ENCODE measurements at regions not wholly inside any gene's neighbourhood (a gene's known extent, or its start where the extent isn't known, plus 50 kb on each side); places are given as distances from the start of the nearest gene placed in this dataset.

- Histone ChIP-seq H3K27me3 (ENCODE audit: insufficient read depth, poor library complexity, severe bottlenecking) (no peaks in the 10 kb centered on the region), H3K36me3 (ENCODE audit: low read depth) (no peaks in the 10 kb centered on the region), H3K4me1 (ENCODE audit: insufficient read depth, poor library complexity, severe bottlenecking) (no peaks in the 10 kb centered on the region), H3K27ac (ENCODE audit: poor library complexity, severe bottlenecking) (no peak overlapping the region), H3K4me3 (ENCODE audit: severe bottlenecking) (no peak overlapping the region), H3K9me3 (ENCODE audit: severe bottlenecking) (no peaks in the 10 kb centered on the region)
- ATAC-seq (ENCODE audit: low read depth) (no peak), DNase-seq (ENCODE audit: low spot score) (no peak)
- TF ChIP-seq CTCF (IDR thresholded peaks at IDR 0.05; ENCODE audit: poor library complexity, severe bottlenecking): no peak
Observed at GRCh38 chr11:42034826-42035225, 575.4 kb upstream of the LRRC4C start.

GRCh38 chr11:42036201-42036600 is 576.7 kb upstream of the LRRC4C start:
- H3K4me3 ChIP-seq (ENCODE audit: severe bottlenecking): no peak overlapping the region

GRCh38 chr11:42043312-42043711 is 583.9 kb upstream of the LRRC4C start:
- TF ChIP-seq CTCF (IDR thresholded peaks at IDR 0.05; ENCODE audit: poor library complexity, severe bottlenecking): no peak
- Histone ChIP-seq H3K36me3 (ENCODE audit: low read depth) (no peaks in the 10 kb centered on the region), H3K4me3 (ENCODE audit: severe bottlenecking) (no peak overlapping the region), H3K4me1 (ENCODE audit: insufficient read depth, poor library complexity, severe bottlenecking) (no peaks in the 10 kb centered on the region), H3K9me3 (ENCODE audit: severe bottlenecking) (no peaks in the 10 kb centered on the region), H3K27ac (ENCODE audit: poor library complexity, severe bottlenecking) (no peak overlapping the region), H3K27me3 (ENCODE audit: insufficient read depth, poor library complexity, severe bottlenecking) (no peaks in the 10 kb centered on the region)
- DNase-seq (ENCODE audit: low spot score) (no peak), ATAC-seq (ENCODE audit: low read depth) (no peak)

More at GRCh38 chr11:42036201-42036600, 576.7 kb upstream of the LRRC4C start:
- Histone ChIP-seq H3K27me3 (ENCODE audit: insufficient read depth, poor library complexity, severe bottlenecking) (no peaks in the 10 kb centered on the region), H3K36me3 (ENCODE audit: low read depth) (no peaks in the 10 kb centered on the region), H3K4me1 (ENCODE audit: insufficient read depth, poor library complexity, severe bottlenecking) (no peaks in the 10 kb centered on the region), H3K27ac (ENCODE audit: poor library complexity, severe bottlenecking) (no peak overlapping the region), H3K9me3 (ENCODE audit: severe bottlenecking) (no peaks in the 10 kb centered on the region)
- no peak for TF ChIP-seq CTCF (IDR thresholded peaks at IDR 0.05; ENCODE audit: poor library complexity, severe bottlenecking)
- ATAC-seq (ENCODE audit: low read depth) (no peak), DNase-seq (ENCODE audit: low spot score) (no peak)

GRCh38 chr11:42047637-42048555 is 588.4 kb upstream of the LRRC4C start:
- no peaks in the 10 kb centered on the region for H3K36me3 ChIP-seq (ENCODE audit: low read depth)
- no peak overlapping the region for H3K4me3 ChIP-seq (ENCODE audit: severe bottlenecking)
- no peaks in the 10 kb centered on the region for H3K9me3 ChIP-seq (ENCODE audit: severe bottlenecking)
- H3K4me1 ChIP-seq (ENCODE audit: insufficient read depth, poor library complexity, severe bottlenecking): no peaks in the 10 kb centered on the region
- TF ChIP-seq CTCF (IDR thresholded peaks at IDR 0.05; ENCODE audit: poor library complexity, severe bottlenecking): no peak
- DNase-seq (ENCODE audit: low spot score): no peak
- no peaks in the 10 kb centered on the region for H3K27me3 ChIP-seq (ENCODE audit: insufficient read depth, poor library complexity, severe bottlenecking)
- ATAC-seq (ENCODE audit: low read depth): no peak
- no peak overlapping the region for H3K27ac ChIP-seq (ENCODE audit: poor library complexity, severe bottlenecking)

- TF ChIP-seq CTCF (IDR thresholded peaks at IDR 0.05; ENCODE audit: poor library complexity, severe bottlenecking): no peak
- no peak overlapping the region for H3K27ac ChIP-seq (ENCODE audit: poor library complexity, severe bottlenecking)
- H3K4me3 ChIP-seq (ENCODE audit: severe bottlenecking): no peak overlapping the region
- no peak for ATAC-seq (ENCODE audit: low read depth)
- H3K27me3 ChIP-seq (ENCODE audit: insufficient read depth, poor library complexity, severe bottlenecking): no peaks in the 10 kb centered on the region
- H3K36me3 ChIP-seq (ENCODE audit: low read depth): no peaks in the 10 kb centered on the region
- DNase-seq (ENCODE audit: low spot score): no peak
- H3K4me1 ChIP-seq (ENCODE audit: insufficient read depth, poor library complexity, severe bottlenecking): no peaks in the 10 kb centered on the region
- H3K9me3 ChIP-seq (ENCODE audit: severe bottlenecking): no peaks in the 10 kb centered on the region
Observed at GRCh38 chr11:42049186-42049585, 589.7 kb upstream of the LRRC4C start.
